Transverse colon (tissue), 3 donors: ENCODE measurements at regions not wholly inside any gene's neighbourhood (a gene's known extent, or its start where the extent isn't known, plus 50 kb on each side); places are given as distances from the start of the nearest gene placed in this dataset.

ENCODE experiments used
- EP300 ChIP-seq: sonication (generic); formaldehyde crosslinking; IDR thresholded peaks from one replicate; pipeline ENCODE4 v1.6.1; 2017; ENCODE audit warnings: antibody characterized with exemption, low read depth
- POLR2A ChIP-seq: fragments of 450-650 bp; IDR thresholded peaks from one replicate; pipeline ENCODE4 v1.6.1; 2016; ENCODE audit warnings: antibody characterized with exemption, mild to moderate bottlenecking, moderate library complexity
- TF ChIP-seq, protein P1 (sequence below), 5 experiments: fragments of 200-600 bp in 3 of 5; fragments of 450-650 bp in 2 of 5; sonication (generic) in 3 of 5; IDR thresholded peaks; 1 replicate in 2 of 5; 2 replicates in 3 of 5; pipeline ENCODE4 v1.5.1; 2016 to 2017; ENCODE audit warnings: antibody characterized with exemption in 5 of 5, inconsistent platforms in 3 of 5, mild to moderate bottlenecking in 2 of 5, moderate library complexity in 1 of 5

GRCh38 chr4:3372264-3372932, 69.4 kb upstream of the HGFAC start:
- TF ChIP-seq EP300 (no peak), POLR2A (no peak)
- TF ChIP-seq, protein P1, sequence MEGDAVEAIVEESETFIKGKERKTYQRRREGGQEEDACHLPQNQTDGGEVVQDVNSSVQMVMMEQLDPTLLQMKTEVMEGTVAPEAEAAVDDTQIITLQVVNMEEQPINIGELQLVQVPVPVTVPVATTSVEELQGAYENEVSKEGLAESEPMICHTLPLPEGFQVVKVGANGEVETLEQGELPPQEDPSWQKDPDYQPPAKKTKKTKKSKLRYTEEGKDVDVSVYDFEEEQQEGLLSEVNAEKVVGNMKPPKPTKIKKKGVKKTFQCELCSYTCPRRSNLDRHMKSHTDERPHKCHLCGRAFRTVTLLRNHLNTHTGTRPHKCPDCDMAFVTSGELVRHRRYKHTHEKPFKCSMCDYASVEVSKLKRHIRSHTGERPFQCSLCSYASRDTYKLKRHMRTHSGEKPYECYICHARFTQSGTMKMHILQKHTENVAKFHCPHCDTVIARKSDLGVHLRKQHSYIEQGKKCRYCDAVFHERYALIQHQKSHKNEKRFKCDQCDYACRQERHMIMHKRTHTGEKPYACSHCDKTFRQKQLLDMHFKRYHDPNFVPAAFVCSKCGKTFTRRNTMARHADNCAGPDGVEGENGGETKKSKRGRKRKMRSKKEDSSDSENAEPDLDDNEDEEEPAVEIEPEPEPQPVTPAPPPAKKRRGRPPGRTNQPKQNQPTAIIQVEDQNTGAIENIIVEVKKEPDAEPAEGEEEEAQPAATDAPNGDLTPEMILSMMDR (IDR thresholded peaks at IDR 0.05) = no peak
